Medulla oblongata (tissue), 1 donor: ENCODE measurements at regions not wholly inside any gene's neighbourhood (a gene's known extent, or its start where the extent isn't known, plus 50 kb on each side); places are given as distances from the start of the nearest gene placed in this dataset.

Experiments used
- DNase-seq: peaks from one replicate; pipeline ENCODE4 v3.0.0-alpha.2; 2015; ENCODE audit errors: extremely low spot score

DNA sequence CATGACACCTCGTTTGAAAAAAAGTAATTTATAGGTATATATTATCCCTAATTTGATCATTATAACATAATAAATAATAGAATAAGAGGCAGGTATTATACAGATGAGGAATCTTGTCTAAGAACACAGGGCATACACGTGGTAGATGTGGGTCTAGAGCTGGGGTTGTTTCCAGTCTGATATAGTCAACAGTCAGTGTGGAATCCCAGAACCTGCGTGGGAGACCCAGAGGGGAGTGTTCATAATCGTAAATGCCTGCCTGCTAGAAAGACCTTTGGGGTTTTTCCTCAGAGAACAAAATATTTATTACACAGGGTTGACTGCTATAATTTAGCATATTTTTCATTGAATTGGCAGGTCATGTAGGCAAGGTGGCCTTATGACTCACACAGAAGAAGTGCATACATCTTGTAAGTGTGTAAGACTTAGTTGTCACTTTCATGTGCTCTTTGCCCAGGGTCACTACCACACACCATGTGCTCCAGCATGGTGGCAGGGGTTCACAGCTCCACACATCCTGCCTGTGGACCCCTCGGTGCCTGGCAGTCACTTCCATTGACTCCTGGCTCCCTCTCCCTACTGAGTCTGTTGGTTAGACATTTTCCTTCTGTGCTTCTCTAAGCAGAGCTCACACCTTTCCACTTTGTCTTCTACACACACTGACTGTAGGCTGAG lies 94.9 kb upstream of the IKZF1 start:
- no peak for DNase-seq

- DNase-seq = no peak
Measured at GRCh38 chr7:50208378-50208982, 96.0 kb upstream of the IKZF1 start.

DNA sequence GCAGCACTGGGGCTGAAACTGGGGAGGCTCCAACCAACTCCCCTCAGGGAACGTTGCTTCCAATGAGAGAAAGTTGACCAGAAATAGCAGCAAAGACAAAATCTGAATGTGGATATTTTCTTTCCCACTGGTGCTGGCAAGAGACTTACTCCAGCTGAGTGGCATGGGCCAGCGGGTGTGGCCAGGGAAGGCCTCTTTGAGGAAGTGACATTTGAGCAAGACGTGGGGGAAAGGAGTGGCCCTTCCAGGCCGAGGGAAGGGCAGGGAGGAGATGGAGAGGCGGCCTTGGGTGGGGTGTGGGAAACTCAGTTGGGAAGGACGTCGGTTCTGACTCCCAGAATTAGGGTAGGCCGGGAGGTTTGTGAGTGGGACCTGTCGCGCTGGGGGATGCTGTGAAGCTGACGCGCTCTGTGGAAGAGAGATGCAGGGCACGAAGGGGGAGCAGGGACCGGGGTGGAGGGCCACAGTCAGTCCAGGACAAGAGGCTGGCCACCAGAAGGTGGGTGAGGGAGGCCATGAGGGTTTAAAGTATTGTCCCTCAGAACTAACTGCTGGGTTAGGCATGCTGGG lies 96.7 kb upstream of the IKZF1 start:
- DNase-seq = no peak

DNA sequence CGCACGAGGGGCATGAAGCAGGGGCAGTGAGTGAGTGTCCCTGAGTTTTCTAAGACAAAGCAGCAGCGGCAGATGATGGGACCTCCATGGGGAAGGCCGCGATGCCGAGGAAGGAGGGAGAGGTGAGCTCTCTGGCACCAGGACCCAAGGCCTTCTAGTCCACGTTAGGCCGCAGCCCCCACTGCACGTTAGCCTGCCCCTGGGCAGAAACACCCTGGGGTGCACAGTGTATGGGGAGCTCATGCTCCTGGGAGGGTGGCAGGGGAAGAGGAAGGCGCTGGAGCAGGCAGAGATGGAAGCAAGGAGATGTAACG lies 97.3 kb upstream of the IKZF1 start:
- no peak for DNase-seq

GRCh38 chr7:50206453-50207250 lies 97.9 kb upstream of the IKZF1 start:
- DNase-seq = no peak

- no peak for DNase-seq
Measured at GRCh38 chr7:50205011-50205410, 99.5 kb upstream of the IKZF1 start.

DNA sequence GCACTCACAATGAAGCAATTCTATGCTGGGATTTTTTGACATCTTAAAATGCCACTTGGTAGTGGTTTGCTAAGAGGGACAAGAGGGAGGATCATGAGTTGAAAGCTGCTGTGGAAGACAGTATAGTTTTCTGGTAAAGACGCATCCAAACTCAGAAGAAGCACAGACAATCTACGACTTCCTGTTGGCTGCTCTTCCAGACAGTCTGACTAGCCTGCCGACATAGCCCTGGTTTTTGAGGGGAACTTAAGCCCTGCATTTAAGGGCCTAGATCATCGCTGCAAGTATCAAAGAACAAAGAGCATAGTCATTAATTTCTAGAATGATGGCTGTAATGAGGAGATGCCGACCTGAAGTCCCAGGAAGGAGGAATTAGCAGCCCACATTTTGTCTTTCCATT lies 99.9 kb upstream of the IKZF1 start:
- peak; percentile 41 for DNase-seq

DNA sequence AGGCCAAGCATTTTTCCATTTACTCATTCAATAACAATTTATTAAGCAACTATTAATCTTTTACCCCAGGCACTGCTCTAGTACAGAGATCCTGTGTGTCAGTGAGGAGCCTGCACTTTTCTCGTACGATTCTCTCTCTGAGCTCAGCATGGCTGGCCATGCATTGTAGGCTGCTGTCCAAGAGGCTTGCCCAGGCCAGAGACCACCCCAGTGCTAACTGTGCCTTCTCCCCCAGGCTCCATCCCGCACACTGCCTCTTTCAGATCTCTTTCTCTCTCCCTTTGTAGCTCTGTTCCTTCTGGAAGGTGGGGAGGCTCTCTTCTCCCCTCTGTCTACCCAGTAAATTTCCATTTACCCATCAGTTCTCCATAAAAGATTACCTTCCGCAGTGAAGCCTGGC lies 101.0 kb upstream of the IKZF1 start:
- DNase-seq = no peak

DNA sequence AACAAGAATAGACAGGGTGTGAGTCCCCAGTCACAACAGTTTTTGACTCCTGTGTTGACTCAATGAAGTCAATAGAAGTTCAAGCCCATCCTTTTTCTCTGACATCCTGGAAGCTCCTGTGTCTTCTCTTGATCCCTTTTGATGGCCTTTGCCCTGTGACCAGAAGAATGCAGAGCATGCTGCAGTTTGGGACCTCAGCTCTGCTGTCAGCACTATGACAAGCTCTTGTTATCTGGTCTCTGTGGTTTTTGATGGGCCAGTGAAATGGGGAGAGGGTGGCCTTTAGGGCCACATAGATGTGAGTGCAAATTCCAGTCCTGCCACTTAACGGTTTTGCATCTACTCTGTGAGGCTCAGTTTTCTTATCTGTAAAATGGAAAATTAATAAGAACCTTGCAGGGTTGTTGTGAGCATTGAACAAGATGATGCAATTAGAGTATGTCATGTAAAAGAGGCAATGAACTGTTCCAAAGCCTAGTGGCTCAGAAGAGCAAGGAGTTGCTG lies 102.4 kb upstream of the IKZF1 start:
- no peak for DNase-seq

- no peak for DNase-seq
Measured at GRCh38 chr7:50199824-50200223, 104.7 kb upstream of the IKZF1 start.

GRCh38 chr7:50197549-50197948 lies 104.5 kb upstream of the ZPBP start:
- DNase-seq = no peak

- DNase-seq = no peak
Measured at GRCh38 chr7:50196719-50197118, 103.7 kb upstream of the ZPBP start.

DNA sequence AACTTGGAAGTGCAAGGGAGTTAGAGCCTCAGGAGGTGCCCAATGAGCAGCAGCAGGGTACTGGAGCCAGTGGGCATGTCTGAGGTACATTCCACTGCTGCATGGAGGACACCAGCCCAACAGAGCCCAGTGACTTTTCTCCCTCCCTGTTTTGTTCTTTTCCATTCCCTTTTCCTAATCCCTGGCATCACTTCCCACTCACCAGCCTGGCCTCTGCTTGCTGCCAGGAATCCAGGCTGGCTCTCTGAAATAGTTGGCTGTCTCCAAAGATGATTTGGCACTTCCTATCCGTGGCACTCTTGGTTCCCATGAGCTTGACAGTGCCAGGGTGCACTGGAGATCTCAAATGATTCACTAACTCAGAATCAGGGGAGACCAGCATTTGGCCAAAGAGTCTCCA lies 97.7 kb upstream of the ZPBP start:
- no peak for DNase-seq

DNA sequence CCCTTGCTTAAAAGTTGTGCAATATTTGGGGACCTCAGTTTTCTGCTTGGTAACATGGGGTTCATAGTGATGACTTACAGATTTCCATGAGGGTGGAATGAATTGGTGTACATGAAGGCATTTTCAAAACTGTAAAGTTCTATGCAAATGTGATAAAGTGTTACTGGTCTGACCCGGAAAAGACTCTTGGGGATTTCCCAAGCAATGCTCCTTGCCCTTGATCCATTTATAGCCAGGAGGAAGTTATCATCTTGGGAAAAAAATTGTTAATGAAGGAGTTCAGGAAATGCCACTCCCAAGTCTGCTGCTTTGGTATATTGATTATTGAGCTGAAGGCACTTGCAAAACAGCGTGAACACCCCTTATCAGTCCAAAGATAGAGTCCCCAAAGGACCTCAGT lies 96.3 kb upstream of the ZPBP start:
- no peak for DNase-seq

DNA sequence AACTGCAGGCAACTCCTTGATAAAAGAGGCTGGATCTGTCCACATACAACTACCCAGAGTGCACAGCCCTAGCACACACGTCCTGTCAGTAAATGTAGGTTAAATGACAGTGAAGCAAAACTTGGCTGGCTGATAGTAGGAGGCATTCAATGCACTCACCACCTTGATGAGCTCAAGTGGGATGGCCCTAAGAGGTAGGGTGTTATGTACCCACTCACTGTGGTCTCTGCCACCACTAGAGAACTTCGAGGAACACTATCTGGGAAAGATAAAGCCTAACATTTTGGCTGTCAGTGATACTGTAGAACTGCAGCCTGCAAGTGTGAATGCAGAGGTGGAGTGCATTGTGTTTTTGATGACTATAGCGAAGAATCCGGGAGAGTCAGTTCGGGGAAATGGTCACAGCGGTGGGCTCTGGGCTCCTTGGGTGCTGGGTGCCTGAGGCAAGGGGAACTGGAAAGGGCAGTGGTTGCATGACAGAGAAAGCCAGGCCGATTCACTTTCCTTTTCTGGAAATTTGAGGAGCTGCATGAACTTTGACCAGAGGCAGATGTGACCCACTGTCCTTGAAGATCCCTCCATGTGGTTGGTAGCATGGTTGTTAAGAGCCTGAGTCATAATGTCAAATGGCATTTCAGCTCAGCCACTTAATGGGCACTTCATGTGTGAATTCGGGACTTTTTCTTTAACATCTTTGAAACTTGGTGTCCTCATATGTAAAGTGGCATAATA lies 93.1 kb upstream of the ZPBP start:
- no peak for DNase-seq

GRCh38 chr7:50185208-50185607 lies 92.2 kb upstream of the ZPBP start:
- peak; percentile 34 for DNase-seq

DNA sequence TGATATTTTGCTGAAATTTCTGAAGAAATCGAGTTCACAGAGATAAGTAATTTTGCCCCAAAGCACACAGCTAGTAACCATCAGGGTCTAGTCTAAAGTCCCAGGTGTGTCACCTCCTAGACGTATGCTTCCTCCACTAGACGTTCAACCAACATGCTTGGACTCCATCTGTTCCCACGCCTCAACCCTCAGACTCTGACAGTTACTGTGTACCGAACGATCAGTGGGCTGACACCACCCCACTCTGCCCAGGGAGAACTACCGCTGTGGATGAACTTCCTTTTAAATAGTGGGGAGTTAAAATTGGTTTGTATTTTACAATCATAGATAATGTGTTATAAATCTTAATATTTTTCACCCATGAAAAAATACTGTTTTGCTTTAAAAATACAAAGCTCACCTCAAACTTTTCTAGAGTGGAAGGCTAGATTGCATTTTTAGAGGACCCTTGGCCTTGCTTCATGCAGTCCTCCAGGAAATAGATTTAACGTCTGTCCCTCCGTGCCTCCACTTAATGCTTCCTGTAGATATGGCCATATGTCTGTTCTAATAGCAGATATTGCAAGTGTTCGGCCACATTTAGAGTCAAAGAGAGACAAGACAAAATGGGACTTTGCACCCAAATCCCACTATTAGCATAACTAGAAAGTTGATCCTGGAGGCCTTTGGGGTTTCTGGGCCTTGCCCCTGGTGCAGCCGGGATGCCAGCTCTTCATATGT lies 91.4 kb upstream of the ZPBP start:
- no peak for DNase-seq

DNA sequence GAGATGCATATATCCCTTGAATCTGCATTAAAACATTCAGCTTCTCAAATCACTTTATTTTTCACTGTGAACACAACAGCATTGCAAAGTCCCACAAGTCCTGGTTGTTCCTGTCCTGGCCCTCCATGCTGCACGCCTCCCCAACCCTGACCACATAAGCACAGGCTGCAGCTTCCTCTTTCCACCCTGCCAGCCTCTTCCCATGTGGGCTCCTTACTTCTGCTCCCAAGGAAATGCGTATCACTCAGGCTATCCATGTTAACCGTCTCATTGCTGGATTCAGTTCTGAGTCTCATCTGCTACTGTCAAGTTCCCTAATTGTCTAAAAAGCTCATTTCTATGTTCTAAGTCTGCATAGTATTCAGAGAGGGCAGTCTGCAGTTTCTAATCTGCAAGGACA lies 89.7 kb upstream of the ZPBP start:
- peak; percentile 42 for DNase-seq

DNA sequence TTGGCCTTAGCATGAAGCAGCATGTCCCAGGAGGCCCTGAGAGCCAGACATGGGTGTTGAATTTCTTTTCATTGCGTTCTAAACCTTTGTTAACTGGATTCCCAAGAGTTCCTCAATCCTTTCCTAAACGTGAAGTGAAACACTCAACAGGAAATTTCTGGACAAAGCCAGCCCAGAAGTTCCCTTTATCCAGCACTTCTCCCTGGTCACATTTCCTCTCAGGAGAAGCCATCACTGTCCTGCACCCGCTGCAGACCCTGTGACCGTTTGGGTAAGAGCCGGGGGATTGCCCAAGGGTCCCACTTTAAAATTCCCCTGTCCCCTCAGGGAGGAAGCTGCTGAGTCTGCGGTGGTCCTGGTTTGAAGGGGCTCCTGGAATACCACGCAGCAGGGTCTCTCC lies 88.0 kb upstream of the ZPBP start:
- no peak for DNase-seq

DNA sequence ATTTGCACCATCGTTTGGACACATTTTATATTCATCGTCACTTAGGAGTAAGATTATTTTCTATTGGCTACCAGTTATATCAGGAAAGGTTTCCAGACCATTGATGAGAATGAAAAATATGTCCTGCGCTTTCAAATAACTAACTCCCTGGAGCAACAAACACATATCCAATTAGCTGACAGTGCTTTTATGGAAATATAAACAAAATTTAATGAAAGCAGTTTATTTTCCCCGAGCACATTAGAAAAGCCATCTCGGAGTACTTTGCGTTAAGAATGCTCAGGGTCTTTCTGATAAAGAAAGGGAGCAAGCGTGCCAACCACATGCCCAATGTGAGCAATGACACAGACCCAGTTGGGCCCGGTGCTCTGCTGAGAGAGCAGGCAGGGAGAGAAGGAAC lies 85.1 kb upstream of the ZPBP start:
- DNase-seq = no peak

DNA sequence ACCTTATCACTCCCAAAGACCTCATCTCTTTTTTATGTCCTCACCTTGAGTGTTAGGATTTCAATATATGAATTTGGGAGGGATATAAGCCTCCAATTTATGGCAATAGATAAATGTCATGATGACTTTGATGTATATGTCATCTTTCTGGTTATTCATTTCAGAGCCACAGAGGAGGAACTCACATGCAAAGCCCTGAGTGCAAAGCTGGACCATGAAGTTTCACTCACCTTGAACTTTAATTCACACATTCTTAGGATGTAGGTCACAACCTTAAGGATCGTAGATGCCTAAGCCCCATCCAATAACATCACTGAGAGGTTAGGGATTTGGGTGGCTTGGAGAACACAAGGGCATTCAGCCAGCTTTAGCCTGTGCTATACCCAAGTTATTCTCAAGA lies 81.9 kb upstream of the ZPBP start:
- no peak for DNase-seq
